ENCODE measurements at regions not wholly inside any gene's neighbourhood (a gene's known extent, or its start where the extent isn't known, plus 50 kb on each side); places are given as distances from the start of the nearest gene placed in this dataset.

DNA sequence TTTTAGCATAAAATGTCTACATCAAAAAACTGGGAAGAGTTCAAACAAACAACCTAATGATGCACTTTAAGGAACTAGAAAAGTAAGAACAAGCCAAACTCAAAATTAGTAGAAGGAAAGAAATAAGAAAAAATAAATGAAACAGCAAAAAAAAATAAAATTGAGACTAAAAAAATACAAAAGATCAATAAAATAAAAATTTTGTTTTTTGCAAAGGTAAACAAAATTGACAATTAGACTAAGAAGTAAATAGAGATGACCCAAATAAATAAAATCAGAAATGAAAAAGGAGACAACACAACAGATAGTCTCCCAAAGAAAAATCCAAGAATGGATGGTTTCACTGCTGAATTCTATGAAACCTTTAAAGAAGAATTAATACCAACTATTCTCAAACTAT is 89.6 kb upstream of the MME start:
- TF ChIP-seq, protein P1, sequence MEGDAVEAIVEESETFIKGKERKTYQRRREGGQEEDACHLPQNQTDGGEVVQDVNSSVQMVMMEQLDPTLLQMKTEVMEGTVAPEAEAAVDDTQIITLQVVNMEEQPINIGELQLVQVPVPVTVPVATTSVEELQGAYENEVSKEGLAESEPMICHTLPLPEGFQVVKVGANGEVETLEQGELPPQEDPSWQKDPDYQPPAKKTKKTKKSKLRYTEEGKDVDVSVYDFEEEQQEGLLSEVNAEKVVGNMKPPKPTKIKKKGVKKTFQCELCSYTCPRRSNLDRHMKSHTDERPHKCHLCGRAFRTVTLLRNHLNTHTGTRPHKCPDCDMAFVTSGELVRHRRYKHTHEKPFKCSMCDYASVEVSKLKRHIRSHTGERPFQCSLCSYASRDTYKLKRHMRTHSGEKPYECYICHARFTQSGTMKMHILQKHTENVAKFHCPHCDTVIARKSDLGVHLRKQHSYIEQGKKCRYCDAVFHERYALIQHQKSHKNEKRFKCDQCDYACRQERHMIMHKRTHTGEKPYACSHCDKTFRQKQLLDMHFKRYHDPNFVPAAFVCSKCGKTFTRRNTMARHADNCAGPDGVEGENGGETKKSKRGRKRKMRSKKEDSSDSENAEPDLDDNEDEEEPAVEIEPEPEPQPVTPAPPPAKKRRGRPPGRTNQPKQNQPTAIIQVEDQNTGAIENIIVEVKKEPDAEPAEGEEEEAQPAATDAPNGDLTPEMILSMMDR (IDR thresholded peaks at IDR 0.05) = no peak
- TF ChIP-seq POLR2A (IDR thresholded peaks at IDR 0.05) = no peak

Measured in lower leg skin (tissue), 3 donors.